Body of pancreas (tissue), 4 donors: ENCODE measurements at regions not wholly inside any gene's neighbourhood (a gene's known extent, or its start where the extent isn't known, plus 50 kb on each side); places are given as distances from the start of the nearest gene placed in this dataset.
A peak's percentile ranks its signal among the peaks of the same experiment; 100 is the strongest.

Experiments
- ATAC-seq: fragments of 150-250 bp; one replicate; pipeline ENCODE4 v1.9.1; 2016
- DNase-seq, 4 donors: peaks; one replicate each; pipeline ENCODE4 v3.0.0-alpha.2; 2019
- H3K27ac ChIP-seq, 4 donors: fragments of 200-600 bp; sonication (generic); 1 replicate in 3 of 4; 2 replicates in 1 of 4; pipeline versions ENCODE4 v1.5.1 to v1.6.1; 2016 to 2019; ENCODE audit warnings: mild to moderate bottlenecking in 1 of 4, mixed read lengths in 1 of 4, moderate library complexity in 1 of 4
- H3K27me3 ChIP-seq, 2 donors: fragments of 200-600 bp; sonication (generic); one replicate each; pipeline ENCODE4 v1.6.0; 2016; ENCODE audit warnings: mild to moderate bottlenecking in 1 of 2
- H3K36me3 ChIP-seq, 2 donors: fragments of 200-600 bp; sonication (generic); replicated peaks in 1 of 2; 2 replicates each; pipeline ENCODE4 v1.5.1; 2016; ENCODE audit warnings: low read depth in 2 of 2; ENCODE audit not compliant: insufficient read depth in 1 of 2
- H3K4me1 ChIP-seq: fragments of 200-600 bp; sonication (generic); one replicate; pipeline ENCODE4 v1.6.0; 2016
- H3K4me3 ChIP-seq, 2 donors: fragments of 200-600 bp; sonication (generic); 1 replicate in 1 of 2; 2 replicates in 1 of 2; pipeline ENCODE4 v1.5.1; 2016 to 2019
- H3K9me3 ChIP-seq, 3 donors: fragments of 200-600 bp; sonication (generic); 1 replicate in 2 of 3; 2 replicates in 1 of 3; pipeline ENCODE4 v1.5.1; 2016
- POLR2A ChIP-seq, 3 donors: fragments of 450-650 bp; IDR thresholded peaks; one replicate each; pipeline ENCODE4 v1.6.1; 2016; ENCODE audit warnings: antibody characterized with exemption in 3 of 3, mild to moderate bottlenecking in 2 of 3
- WGBS, 2 donors: methylation state at CpG; one replicate each; pipeline ENCODE4 v1.1.5; 2017; 5-methylcytosine and 5-hydroxymethylcytosine counted together
- intact Hi-C: fragments of 100-400 bp; cut with DNase I; formaldehyde crosslinking; loops from one replicate; pipeline ENCODE4 v1.15.1; 2023
- TF ChIP-seq, protein P1 (sequence below), 7 experiments: fragments of 450-650 bp in 4 of 7; fragments of 200-600 bp in 3 of 7; sonication (generic) in 3 of 7; IDR thresholded peaks; one replicate each; pipeline ENCODE4 v1.5.1; 2016 to 2019; ENCODE audit warnings: antibody characterized with exemption in 7 of 7

DNA sequence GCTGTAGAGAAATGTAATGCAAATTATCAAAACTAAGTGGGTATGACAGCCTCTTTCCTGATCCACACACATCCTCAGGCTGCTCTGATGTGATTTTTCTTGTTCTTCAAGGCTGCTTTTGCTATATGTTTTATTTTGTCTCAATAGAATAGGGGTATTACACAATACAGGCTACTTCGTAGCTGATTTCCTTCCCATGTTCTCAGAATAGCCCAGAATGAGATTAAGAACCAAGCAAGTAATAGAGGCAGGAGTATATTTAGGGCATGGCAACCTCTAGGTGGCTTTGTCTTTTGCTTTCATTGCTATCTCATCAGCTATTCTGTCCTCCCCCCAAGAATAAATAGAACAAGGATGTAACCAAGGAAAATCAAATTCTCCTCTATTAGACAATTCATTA is 241.8 kb downstream of the ALDH8A1 start:
- H3K9me3 ChIP-seq = no peaks in the 10 kb centered on the region
- no peak for DNase-seq
- peaks cover 17% of the 10 kb centered on the region for H3K4me1 ChIP-seq
- H3K4me3 ChIP-seq = no peak overlapping the region
- intact Hi-C loops = no loop called here
- no peak for TF ChIP-seq POLR2A (IDR thresholded peaks at IDR 0.05)
- TF ChIP-seq, protein P1, sequence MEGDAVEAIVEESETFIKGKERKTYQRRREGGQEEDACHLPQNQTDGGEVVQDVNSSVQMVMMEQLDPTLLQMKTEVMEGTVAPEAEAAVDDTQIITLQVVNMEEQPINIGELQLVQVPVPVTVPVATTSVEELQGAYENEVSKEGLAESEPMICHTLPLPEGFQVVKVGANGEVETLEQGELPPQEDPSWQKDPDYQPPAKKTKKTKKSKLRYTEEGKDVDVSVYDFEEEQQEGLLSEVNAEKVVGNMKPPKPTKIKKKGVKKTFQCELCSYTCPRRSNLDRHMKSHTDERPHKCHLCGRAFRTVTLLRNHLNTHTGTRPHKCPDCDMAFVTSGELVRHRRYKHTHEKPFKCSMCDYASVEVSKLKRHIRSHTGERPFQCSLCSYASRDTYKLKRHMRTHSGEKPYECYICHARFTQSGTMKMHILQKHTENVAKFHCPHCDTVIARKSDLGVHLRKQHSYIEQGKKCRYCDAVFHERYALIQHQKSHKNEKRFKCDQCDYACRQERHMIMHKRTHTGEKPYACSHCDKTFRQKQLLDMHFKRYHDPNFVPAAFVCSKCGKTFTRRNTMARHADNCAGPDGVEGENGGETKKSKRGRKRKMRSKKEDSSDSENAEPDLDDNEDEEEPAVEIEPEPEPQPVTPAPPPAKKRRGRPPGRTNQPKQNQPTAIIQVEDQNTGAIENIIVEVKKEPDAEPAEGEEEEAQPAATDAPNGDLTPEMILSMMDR (IDR thresholded peaks at IDR 0.05) = no peak
- ATAC-seq = no peak
- H3K36me3 ChIP-seq = no peaks in the 10 kb centered on the region
- no peaks in the 10 kb centered on the region for H3K27me3 ChIP-seq
- peak overlapping the region in 1 of 4 donors; percentile 59 for H3K27ac ChIP-seq
- 61 to 65% methylated on average over 1 of the region's 1 CpG for WGBS, 2 donors

DNA sequence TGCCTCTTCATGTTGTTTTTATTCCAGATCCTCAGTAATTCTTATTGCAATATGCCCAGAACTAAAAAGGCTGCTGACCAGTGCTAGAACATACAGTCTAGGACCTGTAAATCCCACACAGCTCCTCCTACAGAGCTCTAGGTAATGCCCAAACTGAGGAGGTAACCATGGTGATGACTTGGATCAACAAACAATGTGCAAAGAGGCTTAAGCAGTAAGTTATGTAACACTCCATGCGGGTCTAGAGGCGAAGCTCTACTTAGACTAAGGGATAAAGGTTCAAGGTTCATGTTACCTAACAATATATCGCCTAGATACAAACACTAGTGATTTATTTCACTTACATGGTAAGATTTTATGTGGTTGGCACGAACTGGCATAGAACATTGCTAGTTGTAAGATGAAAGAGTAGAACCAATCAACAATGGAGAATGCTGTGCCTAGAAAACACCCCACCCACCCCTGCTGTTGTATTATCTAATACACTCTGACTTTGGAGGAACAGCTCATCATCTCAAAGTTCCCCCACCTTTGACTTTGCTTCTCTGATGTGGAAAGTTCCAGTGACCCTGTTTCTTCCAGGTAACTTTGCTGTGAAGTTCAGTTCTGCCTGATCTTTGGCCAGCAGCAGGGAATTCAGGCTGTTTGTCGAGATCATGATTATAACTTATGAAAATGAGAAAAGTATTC is 242.4 kb downstream of the ALDH8A1 start:
- Histone ChIP-seq H3K27ac (peak overlapping the region in 1 of 4 donors; percentile 59), H3K36me3 (no peaks in the 10 kb centered on the region), H3K27me3 (no peaks in the 10 kb centered on the region), H3K9me3 (no peaks in the 10 kb centered on the region), H3K4me3 (no peak overlapping the region), H3K4me1 (peaks cover 20% of the 10 kb centered on the region)
- intact Hi-C loops = no loop called here
- DNase-seq = peak; percentile 42 to 83 (median 54)
- TF ChIP-seq, protein P1 (IDR thresholded peaks at IDR 0.05) = peak in 1 of 7 experiments; percentile 14
- no peak for TF ChIP-seq POLR2A (IDR thresholded peaks at IDR 0.05)
- 22 to 26% methylated on average over 5 of the region's 5 CpGs for WGBS, 2 donors
- ATAC-seq = peak; percentile 99

DNA sequence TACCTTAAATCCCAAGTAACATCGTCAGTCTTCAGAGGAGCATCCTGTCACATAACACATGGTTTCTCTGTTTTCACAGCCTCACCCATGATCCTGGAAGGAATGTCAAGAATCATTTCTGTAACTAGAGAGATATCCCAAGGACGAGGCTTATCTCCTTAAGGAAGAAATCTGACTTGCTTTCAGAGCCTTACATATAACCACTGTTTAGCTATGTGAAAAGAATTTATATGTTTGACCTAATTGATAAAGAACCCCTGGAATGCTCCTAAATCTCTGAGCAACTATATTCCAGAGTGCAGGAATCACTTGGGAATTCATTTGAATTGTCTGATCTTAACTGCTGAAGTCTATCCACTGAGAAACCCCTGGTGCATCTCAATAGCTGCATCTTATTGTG is 243.1 kb downstream of the ALDH8A1 start:
- no peaks in the 10 kb centered on the region for H3K27me3 ChIP-seq
- H3K4me3 ChIP-seq = no peak overlapping the region
- H3K36me3 ChIP-seq = no peaks in the 10 kb centered on the region
- intact Hi-C loops = no loop called here
- H3K4me1 ChIP-seq = peaks cover 20% of the 10 kb centered on the region
- no peak overlapping the region for H3K27ac ChIP-seq
- TF ChIP-seq, protein P1 (IDR thresholded peaks at IDR 0.05) = no peak
- no peak for TF ChIP-seq POLR2A (IDR thresholded peaks at IDR 0.05)
- ATAC-seq (no peak), DNase-seq (no peak)
- no peaks in the 10 kb centered on the region for H3K9me3 ChIP-seq
- 52 to 57% methylated on average over 2 of the region's 2 CpGs for WGBS, 2 donors

DNA sequence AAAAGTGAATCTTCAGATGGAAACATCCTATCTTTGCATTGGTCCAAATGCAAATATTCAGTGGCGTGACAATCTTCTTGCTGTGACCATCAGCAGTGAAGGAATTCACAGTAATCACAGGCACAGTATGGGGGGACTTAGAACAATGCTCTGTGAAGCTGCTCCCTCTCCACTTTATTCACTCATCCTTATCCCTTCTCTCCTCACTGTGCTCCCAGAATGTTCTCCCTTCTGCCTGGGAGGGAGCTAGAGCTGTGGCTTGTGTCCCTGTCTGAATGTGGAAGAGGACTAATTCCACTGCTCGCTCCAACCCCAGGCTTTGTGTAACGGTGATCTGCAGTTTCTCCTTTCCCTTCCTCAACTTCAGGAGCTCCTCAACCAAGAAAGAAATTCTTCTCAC is 243.7 kb downstream of the ALDH8A1 start:
- H3K4me3 ChIP-seq = no peak overlapping the region
- DNase-seq = no peak
- ATAC-seq = no peak
- no peaks in the 10 kb centered on the region for H3K9me3 ChIP-seq
- H3K36me3 ChIP-seq = no peaks in the 10 kb centered on the region
- 87 to 90% methylated on average over 3 of the region's 3 CpGs for WGBS, 2 donors
- TF ChIP-seq POLR2A (IDR thresholded peaks at IDR 0.05) = no peak
- TF ChIP-seq, protein P1 (IDR thresholded peaks at IDR 0.05) = no peak
- H3K27ac ChIP-seq = no peak overlapping the region
- peaks cover 20% of the 10 kb centered on the region for H3K4me1 ChIP-seq
- no peaks in the 10 kb centered on the region for H3K27me3 ChIP-seq
- intact Hi-C loops = no loop called here

DNA sequence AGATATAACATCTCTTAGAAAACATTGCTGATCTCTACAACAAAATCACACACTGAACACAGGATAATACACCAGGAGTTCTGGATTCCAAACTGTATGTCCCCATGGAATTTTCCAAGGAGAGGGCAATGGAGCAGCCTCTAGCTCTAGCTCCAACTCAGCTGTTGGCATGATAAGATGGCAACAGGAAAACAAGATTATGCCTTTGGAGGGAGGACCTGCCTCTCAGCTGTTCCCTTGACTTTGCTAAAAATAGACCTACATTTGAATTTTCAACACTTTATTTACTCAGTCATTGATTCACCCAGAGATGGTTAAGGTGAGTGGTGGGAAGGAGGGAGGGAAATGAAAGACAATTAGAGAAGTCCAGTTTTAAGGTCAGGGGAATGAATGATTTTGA is 246.7 kb downstream of the ALDH8A1 start:
- intact Hi-C loops = no loop called here
- no peak overlapping the region for H3K27ac ChIP-seq
- DNase-seq (no peak), ATAC-seq (no peak)
- H3K9me3 ChIP-seq = no peaks in the 10 kb centered on the region
- no peaks in the 10 kb centered on the region for H3K27me3 ChIP-seq
- H3K4me3 ChIP-seq = no peak overlapping the region
- no peak for TF ChIP-seq POLR2A (IDR thresholded peaks at IDR 0.05)
- TF ChIP-seq, protein P1 (IDR thresholded peaks at IDR 0.05) = no peak
- no peaks in the 10 kb centered on the region for H3K36me3 ChIP-seq
- peaks cover 20% of the 10 kb centered on the region for H3K4me1 ChIP-seq
